Trophoblast cell (in vitro differentiated cells and primary cell): ENCODE measurements at regions not wholly inside any gene's neighbourhood (a gene's known extent, or its start where the extent isn't known, plus 50 kb on each side); places are given as distances from the start of the nearest gene placed in this dataset.

ENCODE experiments used
- DNase-seq, 2 donors: peaks; one replicate each; pipeline ENCODE4 v3.0.0-alpha.2; 2016
- H2AFZ ChIP-seq: 2 replicates; pipeline ENCODE4 v1.6.1; 2013; ENCODE audit warnings: low read length, moderate library complexity, mild to moderate bottlenecking; ENCODE audit not compliant: insufficient read depth, poor library complexity
- H2AK5ac ChIP-seq: 2 replicates; pipeline ENCODE4 v1.6.1; 2013; ENCODE audit warnings: mild to moderate bottlenecking, low read length
- H2BK120ac ChIP-seq: 2 replicates; pipeline ENCODE4 v1.6.1; 2013; ENCODE audit warnings: low read length, mild to moderate bottlenecking, moderate library complexity; ENCODE audit not compliant: insufficient read depth, poor library complexity
- H2BK12ac ChIP-seq: 2 replicates; pipeline ENCODE4 v1.6.1; 2013; ENCODE audit warnings: mild to moderate bottlenecking, low read length, moderate library complexity
- H2BK5ac ChIP-seq: 2 replicates; pipeline ENCODE4 v1.6.1; 2013; ENCODE audit warnings: low read length, low read depth, moderate library complexity, mild to moderate bottlenecking; ENCODE audit not compliant: poor library complexity
- H3K14ac ChIP-seq: 2 replicates; pipeline ENCODE4 v1.6.1; 2013; ENCODE audit warnings: mild to moderate bottlenecking, low read length
- H3K18ac ChIP-seq: 2 replicates; pipeline ENCODE4 v1.6.1; 2013; ENCODE audit warnings: mild to moderate bottlenecking, low read length
- H3K23ac ChIP-seq: 2 replicates; pipeline ENCODE4 v1.6.1; 2013; ENCODE audit warnings: low read length
- H3K27ac ChIP-seq: 2 replicates; pipeline ENCODE4 v1.5.1; 2013; ENCODE audit warnings: low read depth, mild to moderate bottlenecking, inconsistent platforms, low read length, moderate library complexity
- H3K27me3 ChIP-seq: 2 replicates; pipeline ENCODE4 v1.6.1; 2013; ENCODE audit warnings: inconsistent platforms, mild to moderate bottlenecking, low read length, moderate library complexity; ENCODE audit not compliant: insufficient read depth
- H3K36me3 ChIP-seq, 2 experiments: 1 replicate in 1 of 2; 2 replicates in 1 of 2; pipeline ENCODE4 v1.6.1; 2013; ENCODE audit warnings: low read length in 2 of 2, mild to moderate bottlenecking in 2 of 2, moderate library complexity in 1 of 2; ENCODE audit not compliant: insufficient read depth in 2 of 2, control insufficient read depth in 1 of 2
- H3K4ac ChIP-seq: 2 replicates; pipeline ENCODE4 v1.6.1; 2013; ENCODE audit warnings: low read depth, mild to moderate bottlenecking, low read length, moderate library complexity
- H3K4me1 ChIP-seq, 2 experiments: 1 replicate in 1 of 2; 2 replicates in 1 of 2; pipeline ENCODE4 v1.6.1; 2013; ENCODE audit warnings: low read length in 2 of 2, mild to moderate bottlenecking in 2 of 2, moderate library complexity in 1 of 2; ENCODE audit not compliant: insufficient read depth in 2 of 2, control insufficient read depth in 1 of 2
- H3K4me2 ChIP-seq: 2 replicates; pipeline ENCODE4 v1.6.1; 2013; ENCODE audit warnings: inconsistent platforms, mild to moderate bottlenecking, low read length, moderate library complexity
- H3K4me3 ChIP-seq: 2 replicates; pipeline ENCODE4 v1.5.1; 2013; ENCODE audit warnings: mild to moderate bottlenecking, low read depth, low read length, inconsistent platforms
- H3K79me1 ChIP-seq: one replicate; pipeline ENCODE4 v1.6.1; 2013; ENCODE audit warnings: low read length
- H3K79me2 ChIP-seq: 2 replicates; pipeline ENCODE4 v1.6.1; 2013; ENCODE audit warnings: low read length, mild to moderate bottlenecking; ENCODE audit not compliant: control insufficient read depth, insufficient read depth, poor library complexity
- H3K9ac ChIP-seq: 2 replicates; pipeline ENCODE4 v1.6.1; 2013; ENCODE audit warnings: mild to moderate bottlenecking, low read length
- H3K9me3 ChIP-seq: 2 replicates; pipeline ENCODE4 v1.6.1; 2013; ENCODE audit warnings: low read depth, mild to moderate bottlenecking, control low read depth, inconsistent platforms, low read length; ENCODE audit not compliant: insufficient read depth
- H4K12ac ChIP-seq: 2 replicates; pipeline ENCODE4 v1.6.1; 2013; ENCODE audit warnings: low read depth, mild to moderate bottlenecking, low read length, moderate library complexity
- H4K8ac ChIP-seq: 2 replicates; pipeline ENCODE4 v1.6.1; 2013; ENCODE audit warnings: low read depth, mild to moderate bottlenecking, low read length, moderate library complexity
- H4K91ac ChIP-seq: one replicate; pipeline ENCODE4 v1.6.1; 2013; ENCODE audit warnings: low read depth, mild to moderate bottlenecking, low read length, moderate library complexity
- WGBS: extraction: QIAGEN DNeasy Blood & Tissue Kit; methylation state at CpG from one replicate; pipeline ENCODE4 v1.1.7; 2013; ENCODE audit warnings: missing lambda C conversion rate; ENCODE audit not compliant: insufficient read length, insufficient coverage; ENCODE audit errors: extremely low coverage; 5-methylcytosine and 5-hydroxymethylcytosine counted together

- no peak overlapping the region for H4K91ac ChIP-seq
- H3K9me3 ChIP-seq: no peaks in the 10 kb centered on the region
- H3K27ac ChIP-seq: no peak overlapping the region
- H3K4me1 ChIP-seq: no peaks in the 10 kb centered on the region
- no peak overlapping the region for H2AFZ ChIP-seq
- H2BK120ac ChIP-seq: no peak overlapping the region
- WGBS: no CpG with 5 or more reads among the region's 3 CpGs
- H3K79me2 ChIP-seq: no peaks in the 10 kb centered on the region
- H3K36me3 ChIP-seq: no peaks in the 10 kb centered on the region
- H2AK5ac ChIP-seq: no peak overlapping the region
- H3K4ac ChIP-seq: no peak overlapping the region
- H3K4me3 ChIP-seq: no peak overlapping the region
- no peak overlapping the region for H3K23ac ChIP-seq
- no peak overlapping the region for H4K12ac ChIP-seq
- DNase-seq: no peak
- no peak overlapping the region for H3K4me2 ChIP-seq
- no peak overlapping the region for H3K14ac ChIP-seq
- H2BK12ac ChIP-seq: no peak overlapping the region
- H4K8ac ChIP-seq: no peak overlapping the region
- H3K18ac ChIP-seq: no peak overlapping the region
- H3K9ac ChIP-seq: no peak overlapping the region
- no peak overlapping the region for H2BK5ac ChIP-seq
- no peaks in the 10 kb centered on the region for H3K27me3 ChIP-seq
- H3K79me1 ChIP-seq: no peaks in the 10 kb centered on the region
These were observed 108.3 kb upstream of the RXFP2 start for GRCh38 chr13:31631071-31631470.

DNA sequence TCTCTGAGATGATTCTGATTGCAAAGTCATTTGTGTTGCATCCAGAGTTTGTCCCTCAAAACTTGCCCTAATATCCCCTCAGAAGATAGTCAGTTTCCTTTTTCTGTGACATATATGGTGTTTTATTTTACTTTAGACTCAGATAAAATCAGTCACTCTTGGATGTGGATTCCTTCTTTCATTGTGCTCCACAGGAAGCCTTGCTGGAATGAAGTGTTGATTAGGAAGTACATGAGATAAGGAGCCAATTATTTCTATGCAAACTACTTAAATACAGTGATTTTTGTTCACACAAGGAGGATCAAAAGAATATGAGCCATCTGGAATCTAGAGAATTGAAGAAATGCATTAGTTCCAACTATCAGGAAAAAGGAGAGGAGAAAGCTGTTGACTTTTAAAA lies 107.6 kb upstream of the RXFP2 start:
- H2AFZ ChIP-seq: no peak overlapping the region
- H3K4me2 ChIP-seq: no peak overlapping the region
- H3K18ac ChIP-seq: no peak overlapping the region

DNA sequence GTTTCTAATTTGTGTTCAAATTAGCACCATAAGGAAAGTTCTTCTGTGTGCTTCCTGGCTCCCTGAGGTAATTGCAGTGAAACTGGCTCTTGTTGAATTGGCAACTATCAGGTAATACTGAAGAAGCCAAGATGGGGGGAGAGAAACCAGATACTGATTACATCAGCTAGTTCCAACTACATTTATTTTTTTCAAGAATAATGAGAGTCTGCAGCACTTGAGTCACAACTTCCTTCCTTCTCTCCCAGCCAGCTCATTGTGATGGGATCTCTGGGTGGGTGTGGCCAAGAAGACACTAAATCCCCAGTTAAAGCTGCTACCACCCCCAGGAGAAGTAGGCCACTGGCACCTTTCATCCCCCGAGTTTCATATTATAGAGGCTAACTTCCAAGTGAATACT lies 100.7 kb upstream of the RXFP2 start:
- Histone ChIP-seq H4K12ac (no peak overlapping the region), H4K8ac (no peak overlapping the region), H3K23ac (no peak overlapping the region), H2BK12ac (no peak overlapping the region), H3K4me3 (no peak overlapping the region), H3K79me1 (no peaks in the 10 kb centered on the region), H3K79me2 (no peaks in the 10 kb centered on the region), H3K18ac (no peak overlapping the region), H4K91ac (no peak overlapping the region), H3K4me1 (no peaks in the 10 kb centered on the region), H3K4me2 (no peak overlapping the region), H2BK5ac (no peak overlapping the region), H3K14ac (no peak overlapping the region), H3K27ac (no peak overlapping the region), H3K36me3 (peaks cover 2% of the 10 kb centered on the region in 2 experiments), H3K27me3 (no peaks in the 10 kb centered on the region), H2AFZ (no peak overlapping the region), H3K4ac (no peak overlapping the region), H2BK120ac (no peak overlapping the region), H2AK5ac (no peak overlapping the region), H3K9me3 (peaks cover 2% of the 10 kb centered on the region), H3K9ac (no peak overlapping the region)
- no peak for DNase-seq
- no CpG with 5 or more reads among the region's 1 CpG for WGBS

More for the DNA sequence above, 107.6 kb upstream of the RXFP2 start:
- Histone ChIP-seq H3K36me3 (no peaks in the 10 kb centered on the region), H4K8ac (no peak overlapping the region), H2BK5ac (no peak overlapping the region), H3K27ac (no peak overlapping the region), H3K27me3 (no peaks in the 10 kb centered on the region), H2AK5ac (no peak overlapping the region), H2BK120ac (no peak overlapping the region), H2BK12ac (no peak overlapping the region), H3K4me3 (no peak overlapping the region), H4K12ac (no peak overlapping the region), H3K79me2 (no peaks in the 10 kb centered on the region), H3K79me1 (no peaks in the 10 kb centered on the region), H4K91ac (no peak overlapping the region), H3K4ac (no peak overlapping the region), H3K23ac (no peak overlapping the region), H3K14ac (no peak overlapping the region), H3K9ac (no peak overlapping the region), H3K4me1 (no peaks in the 10 kb centered on the region), H3K9me3 (no peaks in the 10 kb centered on the region)
- no peak for DNase-seq

DNA sequence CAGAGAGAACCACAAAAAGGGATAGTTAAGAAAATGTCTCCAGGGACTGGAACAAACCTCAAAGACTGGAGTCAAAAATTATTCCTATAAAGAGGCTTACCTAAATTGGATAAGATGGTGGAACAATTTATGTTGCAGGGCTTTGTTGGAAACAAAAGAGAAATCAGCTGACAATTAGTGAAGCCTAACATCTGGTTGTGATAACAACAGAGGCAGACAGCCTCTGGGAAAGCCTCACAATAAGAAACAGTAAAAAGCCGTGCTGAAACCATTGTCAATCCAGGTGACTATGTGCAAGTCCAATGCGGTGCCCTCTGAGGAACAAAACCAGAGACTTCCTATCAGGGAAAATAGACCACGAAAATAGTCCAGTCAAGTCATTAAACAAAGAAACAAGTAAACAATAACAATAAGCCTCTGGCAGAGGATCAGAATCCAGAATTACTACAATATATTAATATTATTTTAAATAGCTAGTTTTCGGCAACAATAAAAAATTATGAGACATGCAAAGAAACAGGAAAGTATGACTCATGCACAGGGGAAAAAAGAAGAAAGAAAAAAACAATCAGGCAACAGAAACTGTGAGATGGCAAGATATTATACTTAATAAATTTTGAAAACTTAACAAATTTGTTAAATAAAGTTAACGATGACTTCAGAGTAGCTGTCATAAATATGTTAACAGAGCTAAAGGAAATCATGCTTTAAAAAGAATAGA lies 99.7 kb upstream of the RXFP2 start:
- H3K18ac ChIP-seq: no peak overlapping the region
- H2BK12ac ChIP-seq: no peak overlapping the region
- no peaks in the 10 kb centered on the region for H3K27me3 ChIP-seq
- no peak overlapping the region for H2BK5ac ChIP-seq
- H3K79me2 ChIP-seq: no peaks in the 10 kb centered on the region
- H3K4me1 ChIP-seq: no peaks in the 10 kb centered on the region
- H3K79me1 ChIP-seq: no peaks in the 10 kb centered on the region
- H4K91ac ChIP-seq: no peak overlapping the region
- no peak overlapping the region for H2AK5ac ChIP-seq
- H3K4me2 ChIP-seq: no peak overlapping the region
- H3K36me3 ChIP-seq: peaks cover 2% of the 10 kb centered on the region in 2 experiments
- H2AFZ ChIP-seq: no peak overlapping the region
- H3K23ac ChIP-seq: no peak overlapping the region
- H2BK120ac ChIP-seq: no peak overlapping the region
- peaks cover 2% of the 10 kb centered on the region for H3K9me3 ChIP-seq
- no peak overlapping the region for H4K8ac ChIP-seq
- no peak overlapping the region for H3K4ac ChIP-seq
- no peak for DNase-seq
- no CpG with 5 or more reads among the region's 5 CpGs for WGBS
- H3K9ac ChIP-seq: no peak overlapping the region
- H3K27ac ChIP-seq: no peak overlapping the region
- no peak overlapping the region for H3K14ac ChIP-seq
- H3K4me3 ChIP-seq: no peak overlapping the region
- no peak overlapping the region for H4K12ac ChIP-seq
